ENCODE measurements at regions not wholly inside any gene's neighbourhood (a gene's known extent, or its start where the extent isn't known, plus 50 kb on each side); places are given as distances from the start of the nearest gene placed in this dataset.

DNA sequence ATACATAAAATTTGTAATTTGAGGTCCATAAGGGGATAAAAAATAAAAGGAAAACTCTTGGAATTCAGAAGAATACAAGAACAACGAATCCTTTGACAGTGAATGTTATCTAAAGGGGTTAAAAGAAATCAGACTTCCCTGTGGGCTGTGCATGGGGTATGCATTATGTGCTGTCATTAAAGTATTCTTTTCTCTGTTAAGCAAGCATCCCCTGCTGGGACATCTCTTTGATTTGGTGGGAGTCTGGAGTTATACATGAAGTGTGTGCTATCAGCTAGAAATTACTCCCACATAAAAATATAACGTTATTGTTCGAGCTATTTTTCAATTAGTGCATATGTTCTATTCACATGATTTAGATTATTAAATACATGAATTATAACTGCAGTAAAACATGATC lies 195.2 kb downstream of the CENPW start:
- ATAC-seq: no peak
- H4K20me1 ChIP-seq (replicated peaks; ENCODE audit: insufficient read depth): no peaks in the 10 kb centered on the region
- H3K27me3 Mint-ChIP-seq (ENCODE audit: insufficient read depth, low read depth, poor library complexity): no peaks in the 10 kb centered on the region
- H3K4me1 ChIP-seq (ENCODE audit: insufficient read depth): no peaks in the 10 kb centered on the region
- no peak overlapping the region for H3K4me2 ChIP-seq
- peaks cover 9% of the 10 kb centered on the region for H3K4me1 Mint-ChIP-seq
- no peaks in the 10 kb centered on the region for H3K9me2 ChIP-seq (ENCODE audit: insufficient read depth)
- H3F3A ChIP-seq (replicated peaks; ENCODE audit: low read depth): no peaks in the 10 kb centered on the region
- DNase-seq (ENCODE audit: low spot score): no peak
- no peaks in the 10 kb centered on the region for H3K27me3 ChIP-seq (ENCODE audit: insufficient read depth)
- no peak overlapping the region for H3K27ac ChIP-seq (ENCODE audit: low read depth)
- no peak overlapping the region for H3K4me3 Mint-ChIP-seq
- H2AFZ ChIP-seq: no peak overlapping the region
- no peaks in the 10 kb centered on the region for H3K36me3 Mint-ChIP-seq (ENCODE audit: low read depth)
- TF ChIP-seq EZH2 (IDR thresholded peaks at IDR 0.05; ENCODE audit: low read depth, unreplicated experiment): no peak
- TF ChIP-seq, protein P1, sequence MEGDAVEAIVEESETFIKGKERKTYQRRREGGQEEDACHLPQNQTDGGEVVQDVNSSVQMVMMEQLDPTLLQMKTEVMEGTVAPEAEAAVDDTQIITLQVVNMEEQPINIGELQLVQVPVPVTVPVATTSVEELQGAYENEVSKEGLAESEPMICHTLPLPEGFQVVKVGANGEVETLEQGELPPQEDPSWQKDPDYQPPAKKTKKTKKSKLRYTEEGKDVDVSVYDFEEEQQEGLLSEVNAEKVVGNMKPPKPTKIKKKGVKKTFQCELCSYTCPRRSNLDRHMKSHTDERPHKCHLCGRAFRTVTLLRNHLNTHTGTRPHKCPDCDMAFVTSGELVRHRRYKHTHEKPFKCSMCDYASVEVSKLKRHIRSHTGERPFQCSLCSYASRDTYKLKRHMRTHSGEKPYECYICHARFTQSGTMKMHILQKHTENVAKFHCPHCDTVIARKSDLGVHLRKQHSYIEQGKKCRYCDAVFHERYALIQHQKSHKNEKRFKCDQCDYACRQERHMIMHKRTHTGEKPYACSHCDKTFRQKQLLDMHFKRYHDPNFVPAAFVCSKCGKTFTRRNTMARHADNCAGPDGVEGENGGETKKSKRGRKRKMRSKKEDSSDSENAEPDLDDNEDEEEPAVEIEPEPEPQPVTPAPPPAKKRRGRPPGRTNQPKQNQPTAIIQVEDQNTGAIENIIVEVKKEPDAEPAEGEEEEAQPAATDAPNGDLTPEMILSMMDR (conservative IDR thresholded peaks at IDR 0.05; ENCODE audit: low read depth in 2 of 2): no peak
- TF ChIP-seq STAT1 (IDR thresholded peaks at IDR 0.05; ENCODE audit: unreplicated experiment): no peak
- no peak for TF ChIP-seq CREB1 (CRISPR knock-in tag; IDR thresholded peaks at IDR 0.05; ENCODE audit: low read depth)
- no peak for TF ChIP-seq NANOG (IDR thresholded peaks at IDR 0.05; ENCODE audit: borderline replicate concordance)
- TF ChIP-seq ZNF462 (CRISPR knock-in tag; IDR thresholded peaks at IDR 0.05): no peak
- no peak for TF ChIP-seq POLR2AphosphoS5 (IDR thresholded peaks at IDR 0.05; ENCODE audit: low read depth)
- TF ChIP-seq ETS1 (IDR thresholded peaks at IDR 0.05): no peak
- no peak for TF ChIP-seq JUNB (IDR thresholded peaks at IDR 0.05; ENCODE audit: unreplicated experiment)
- no peak for TF ChIP-seq REST (IDR thresholded peaks at IDR 0.05; ENCODE audit: unreplicated experiment)
- TF ChIP-seq EZH2phosphoT487 (IDR thresholded peaks at IDR 0.05; ENCODE audit: unreplicated experiment): no peak
- no peak for TF ChIP-seq ZNF331 (CRISPR knock-in tag; IDR thresholded peaks at IDR 0.05; ENCODE audit: low read depth)
- no peak for TF ChIP-seq ZNF114 (CRISPR knock-in tag; IDR thresholded peaks at IDR 0.05)
- H3K36me3 ChIP-seq (ENCODE audit: insufficient read depth): no peaks in the 10 kb centered on the region
- H3K9me3 Mint-ChIP-seq: no peaks in the 10 kb centered on the region
- H3K4me3 ChIP-seq: no peak overlapping the region
- H3K79me2 ChIP-seq (replicated peaks; ENCODE audit: insufficient read depth): no peaks in the 10 kb centered on the region
- no peak overlapping the region for H3K27ac Mint-ChIP-seq
